H1 (cell line): ENCODE measurements at regions not wholly inside any gene's neighbourhood (a gene's known extent, or its start where the extent isn't known, plus 50 kb on each side); places are given as distances from the start of the nearest gene placed in this dataset.

Experiments
- BRCA1 ChIP-seq: IDR thresholded peaks from 2 replicates; pipeline ENCODE4 v1.6.1; 2012; ENCODE audit warnings: low read depth, low read length, improper control_type of control experiment
- CBX8 ChIP-seq: fragments of 300-800, 300-1000 bp; sonication (generic); IDR thresholded peaks from 2 replicates; pipeline ENCODE4 v1.7.1; 2016; ENCODE audit warnings: low read depth, low read length, borderline replicate concordance
- CHD2 ChIP-seq: IDR thresholded peaks from 2 replicates; pipeline ENCODE4 v1.6.1; 2012; ENCODE audit warnings: low read length, improper control_type of control experiment
- EP300 ChIP-seq, 2 experiments: IDR thresholded peaks; 1 replicate in 1 of 2; 2 replicates in 1 of 2; pipeline ENCODE4 v1.6.1; 2011 to 2012; ENCODE audit warnings: low read depth in 2 of 2, low read length in 2 of 2, mild to moderate bottlenecking in 2 of 2, borderline replicate concordance in 1 of 2, inconsistent platforms in 1 of 2, moderate library complexity in 1 of 2
- EZH2 ChIP-seq: fragments of 200-600 bp; sonication (generic); IDR thresholded peaks from 2 replicates; pipeline ENCODE4 v1.7.1; 2012; ENCODE audit warnings: low read depth, mild to moderate bottlenecking, moderate library complexity, low read length, inconsistent platforms; ENCODE audit not compliant: severe bottlenecking
- POLR2A ChIP-seq, 2 experiments: IDR thresholded peaks; 1 replicate in 1 of 2; 2 replicates in 1 of 2; pipeline ENCODE4 v1.6.1; 2011; ENCODE audit warnings: low read depth in 2 of 2, low read length in 2 of 2, mild to moderate bottlenecking in 2 of 2; ENCODE audit errors: control extremely low read depth in 1 of 2
- RAD21 ChIP-seq, 2 experiments: IDR thresholded peaks in 1 of 2; conservative IDR thresholded peaks in 1 of 2; 2 replicates each; pipeline ENCODE4 v1.6.1; 2011; ENCODE audit warnings: low read depth in 2 of 2, low read length in 2 of 2, improper control_type of control experiment in 1 of 2, inconsistent platforms in 1 of 2, mild to moderate bottlenecking in 1 of 2, moderate library complexity in 1 of 2
- SUZ12 ChIP-seq: fragments of 200-600 bp; sonication (generic); IDR thresholded peaks from 2 replicates; pipeline ENCODE4 v1.6.1; 2012; ENCODE audit warnings: mild to moderate bottlenecking, inconsistent platforms, low read length, moderate library complexity, mixed read lengths
- YY1 ChIP-seq: IDR thresholded peaks from 2 replicates; pipeline ENCODE4 v1.6.1; 2011; ENCODE audit warnings: low read depth, mild to moderate bottlenecking, low read length
- TF ChIP-seq, protein P1 (sequence below), 3 experiments: IDR thresholded peaks; 1 replicate in 2 of 3; 2 replicates in 1 of 3; pipeline versions ENCODE4 v1.5.1 to v1.6.1; 2011; ENCODE audit warnings: low read length in 3 of 3, mild to moderate bottlenecking in 3 of 3, inconsistent platforms in 2 of 3, low read depth in 1 of 3, moderate library complexity in 1 of 3; ENCODE audit not compliant: insufficient read depth in 1 of 3; ENCODE audit errors: control extremely low read depth in 1 of 3
- TF ChIP-seq, protein P2 (sequence below): IDR thresholded peaks from 2 replicates; pipeline ENCODE4 v1.6.1; 2012; ENCODE audit warnings: inconsistent platforms

DNA sequence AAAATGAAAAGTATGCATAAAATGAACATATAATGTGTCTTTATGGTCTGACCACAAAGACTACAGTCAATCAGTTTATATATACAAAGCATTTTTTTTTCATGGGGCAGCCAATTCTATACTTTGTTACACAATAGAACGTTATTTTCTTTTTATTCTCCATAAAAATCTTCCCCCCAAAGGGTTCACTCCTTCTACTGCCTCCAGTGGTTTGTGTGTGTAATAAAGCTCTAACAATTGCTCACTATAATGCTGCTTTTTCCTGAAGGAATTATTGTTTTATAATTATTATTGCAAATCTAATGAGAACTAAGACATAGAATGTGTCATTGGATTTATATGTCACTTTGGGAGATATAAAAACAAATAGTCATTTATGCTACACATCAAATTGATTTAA is 664.1 kb upstream of the PABPC4L start:
- TF ChIP-seq SUZ12: no peak
- TF ChIP-seq RAD21 (IDR thresholded peaks at IDR 0.05 in 1 of 2, conservative IDR thresholded peaks at IDR 0.05 in 1 of 2; ENCODE audit: low read depth in 2 of 2, low read length in 2 of 2): 0 out of 4 replicates have a peak, but pooled peaks of 1 of the 2 experiments have one; percentile 3
- no peak for TF ChIP-seq EZH2
- no peak for TF ChIP-seq EP300 (IDR thresholded peaks at IDR 0.05; ENCODE audit: borderline replicate concordance in 1 of 2, low read depth in 2 of 2, low read length in 2 of 2)
- TF ChIP-seq, protein P1, sequence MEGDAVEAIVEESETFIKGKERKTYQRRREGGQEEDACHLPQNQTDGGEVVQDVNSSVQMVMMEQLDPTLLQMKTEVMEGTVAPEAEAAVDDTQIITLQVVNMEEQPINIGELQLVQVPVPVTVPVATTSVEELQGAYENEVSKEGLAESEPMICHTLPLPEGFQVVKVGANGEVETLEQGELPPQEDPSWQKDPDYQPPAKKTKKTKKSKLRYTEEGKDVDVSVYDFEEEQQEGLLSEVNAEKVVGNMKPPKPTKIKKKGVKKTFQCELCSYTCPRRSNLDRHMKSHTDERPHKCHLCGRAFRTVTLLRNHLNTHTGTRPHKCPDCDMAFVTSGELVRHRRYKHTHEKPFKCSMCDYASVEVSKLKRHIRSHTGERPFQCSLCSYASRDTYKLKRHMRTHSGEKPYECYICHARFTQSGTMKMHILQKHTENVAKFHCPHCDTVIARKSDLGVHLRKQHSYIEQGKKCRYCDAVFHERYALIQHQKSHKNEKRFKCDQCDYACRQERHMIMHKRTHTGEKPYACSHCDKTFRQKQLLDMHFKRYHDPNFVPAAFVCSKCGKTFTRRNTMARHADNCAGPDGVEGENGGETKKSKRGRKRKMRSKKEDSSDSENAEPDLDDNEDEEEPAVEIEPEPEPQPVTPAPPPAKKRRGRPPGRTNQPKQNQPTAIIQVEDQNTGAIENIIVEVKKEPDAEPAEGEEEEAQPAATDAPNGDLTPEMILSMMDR (IDR thresholded peaks at IDR 0.05; ENCODE audit: control extremely low read depth in 1 of 3, insufficient read depth in 1 of 3, low read depth in 1 of 3, low read length in 3 of 3): no peak
- TF ChIP-seq, protein P2, sequence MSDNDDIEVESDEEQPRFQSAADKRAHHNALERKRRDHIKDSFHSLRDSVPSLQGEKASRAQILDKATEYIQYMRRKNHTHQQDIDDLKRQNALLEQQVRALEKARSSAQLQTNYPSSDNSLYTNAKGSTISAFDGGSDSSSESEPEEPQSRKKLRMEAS: no peak
- TF ChIP-seq POLR2A (IDR thresholded peaks at IDR 0.05; ENCODE audit: control extremely low read depth in 1 of 2, low read depth in 2 of 2, low read length in 2 of 2): no peak
- no peak for TF ChIP-seq CBX8
- TF ChIP-seq YY1: no peak
- TF ChIP-seq BRCA1: no peak
- no peak for TF ChIP-seq CHD2
